ENCODE measurements at regions not wholly inside any gene's neighbourhood (a gene's known extent, or its start where the extent isn't known, plus 50 kb on each side); places are given as distances from the start of the nearest gene placed in this dataset.

DNA sequence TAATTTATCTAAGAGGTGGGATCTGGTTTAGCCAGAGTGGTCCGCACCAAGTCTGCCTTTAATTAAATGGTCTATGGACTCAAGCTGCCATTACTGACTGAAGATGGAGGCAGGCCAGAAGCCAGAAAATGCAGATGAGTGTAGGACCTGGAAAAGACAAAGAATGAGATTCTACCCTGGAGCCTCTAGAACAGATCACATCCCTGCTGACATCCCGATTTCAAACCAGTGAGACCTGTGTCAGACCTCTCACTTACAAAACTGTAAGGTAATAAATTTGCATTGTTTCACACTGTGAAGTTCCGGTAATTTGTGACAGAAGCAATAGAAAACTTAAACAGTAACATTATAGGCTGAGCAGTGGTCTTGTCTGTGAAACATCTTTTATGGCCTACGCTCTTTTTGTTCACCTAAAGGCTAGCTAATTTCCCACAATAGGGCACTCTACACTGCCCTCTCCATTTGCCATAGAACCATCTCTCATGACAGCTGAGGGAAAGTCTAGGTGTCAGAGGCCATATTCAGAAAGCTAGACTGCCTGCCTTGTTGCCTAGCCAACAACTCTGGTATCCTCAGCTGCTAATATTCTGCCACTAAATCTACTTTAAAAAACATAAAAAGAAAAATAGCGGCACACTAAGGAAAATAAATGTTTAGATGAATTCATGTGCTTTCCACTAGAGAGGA is 1396.2 kb upstream of the PIK3C3 start:
- Histone ChIP-seq H3K14ac (ENCODE audit: insufficient read length) (no peak overlapping the region), H3K23me2 (ENCODE audit: low read depth, low read length) (no peaks in the 10 kb centered on the region), H2AFZ (ENCODE audit: low read length) (no peak overlapping the region; the same call in 1 of the 2 replicates), H2BK120ac (replicated peaks; ENCODE audit: low read depth, low read length) (no peak overlapping the region), H4K8ac (ENCODE audit: extremely low read depth, insufficient read depth, low read length) (no peak overlapping the region), H3K36me3 (ENCODE audit: control insufficient read depth in 2 of 4, insufficient read depth in 4 of 4, low read length in 3 of 4) (no peaks in the 10 kb centered on the region), H3K79me2 (ENCODE audit: control insufficient read depth in 1 of 2, insufficient read depth in 2 of 2, low read length in 2 of 2) (no peaks in the 10 kb centered on the region), H3K4ac (replicated peaks; ENCODE audit: insufficient read length, low read depth, low read length) (no peak overlapping the region), H3K4me3 (ENCODE audit: extremely low read depth in 1 of 4, insufficient read depth in 2 of 4, low read depth in 3 of 4, low read length in 4 of 4) (no peak overlapping the region), H3K9me3 (ENCODE audit: insufficient read depth in 2 of 2, low read depth in 1 of 2, low read length in 1 of 2) (no peaks in the 10 kb centered on the region), H2BK20ac (ENCODE audit: low read length) (no peak overlapping the region), H2AK5ac (ENCODE audit: low read depth, low read length) (no peak overlapping the region), H3K79me1 (ENCODE audit: low read depth, low read length) (no peaks in the 10 kb centered on the region), H3K4me2 (ENCODE audit: insufficient read depth in 1 of 2, low read depth in 2 of 2, low read length in 2 of 2) (no peak overlapping the region), H3K27me3 (replicated peaks in 1 of 4; ENCODE audit: control insufficient read depth in 3 of 4, extremely low read depth in 1 of 4, insufficient read depth in 3 of 4, low read length in 3 of 4) (no peaks in the 10 kb centered on the region), H3K4me1 (replicated peaks in 1 of 4; ENCODE audit: control insufficient read depth in 3 of 4, insufficient read depth in 4 of 4, low read length in 3 of 4) (no peaks in the 10 kb centered on the region), H3K27ac (ENCODE audit: low read depth, low read length) (no peak overlapping the region), H2BK12ac (ENCODE audit: low read depth, low read length) (no peak overlapping the region), H4K91ac (replicated peaks; ENCODE audit: insufficient read length, low read length) (no peak overlapping the region), H4K5ac (ENCODE audit: insufficient read length, low read depth, low read length) (no peak overlapping the region), H2BK5ac (ENCODE audit: low read depth, low read length) (no peak overlapping the region), H2BK15ac (ENCODE audit: low read length) (no peak overlapping the region), H3K18ac (ENCODE audit: extremely low read depth, low read length) (no peak overlapping the region), H3K56ac (replicated peaks; ENCODE audit: insufficient read length, low read depth, low read length) (no peak overlapping the region), H3K9ac (replicated peaks in 1 of 4; ENCODE audit: extremely low read depth in 1 of 4, low read depth in 3 of 4, low read length in 3 of 4) (no peak overlapping the region), H3K23ac (ENCODE audit: insufficient read length) (no peak overlapping the region), H4K20me1 (replicated peaks in 1 of 2; ENCODE audit: control insufficient read depth in 1 of 2, insufficient read depth in 2 of 2, low read length in 2 of 2) (no peaks in the 10 kb centered on the region)
- WGBS, 2 experiments (ENCODE audit: extremely low coverage in 1 of 2, insufficient coverage in 1 of 2, insufficient read length in 1 of 2, insufficient replicate concordance in 2 of 2, low coverage in 1 of 2, low lambda C conversion rate in 2 of 2, missing lambda C conversion rate in 1 of 2): 89% methylated on average over 5 of the region's 5 CpGs; no CpG with 5 or more reads in 1 of the 2 experiments
- CTCF ChIA-PET (ENCODE audit: partially characterized antibody): interaction anchor here (0.7 kb wide), 1 partner anchor 376 kb away, joined by 3 read pairs; no protein-coding TSS in a partner anchor
- POLR2A ChIA-PET (ENCODE audit: partially characterized antibody): no interaction called here
- TF ChIP-seq KDM5A (IDR thresholded peaks at IDR 0.05; ENCODE audit: low read length) (no peak), RAD21 (IDR thresholded peaks at IDR 0.05 in 1 of 2, conservative IDR thresholded peaks at IDR 0.05 in 1 of 2; ENCODE audit: low read depth in 2 of 2, low read length in 2 of 2) (no peak), ASH2L (IDR thresholded peaks at IDR 0.05; ENCODE audit: low read length) (no peak), GTF2F1 (IDR thresholded peaks at IDR 0.05; ENCODE audit: borderline replicate concordance, low read depth, low read length) (no peak), EGR1 (IDR thresholded peaks at IDR 0.05; ENCODE audit: borderline replicate concordance, low read depth, low read length) (no peak), TAF7 (optimal IDR thresholded peaks at IDR 0.05; ENCODE audit: borderline replicate concordance, low read depth, low read length) (no peak)
- TF ChIP-seq, protein P1, sequence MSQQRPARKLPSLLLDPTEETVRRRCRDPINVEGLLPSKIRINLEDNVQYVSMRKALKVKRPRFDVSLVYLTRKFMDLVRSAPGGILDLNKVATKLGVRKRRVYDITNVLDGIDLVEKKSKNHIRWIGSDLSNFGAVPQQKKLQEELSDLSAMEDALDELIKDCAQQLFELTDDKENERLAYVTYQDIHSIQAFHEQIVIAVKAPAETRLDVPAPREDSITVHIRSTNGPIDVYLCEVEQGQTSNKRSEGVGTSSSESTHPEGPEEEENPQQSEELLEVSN (IDR thresholded peaks at IDR 0.05): no peak
- TF ChIP-seq, protein P2, sequence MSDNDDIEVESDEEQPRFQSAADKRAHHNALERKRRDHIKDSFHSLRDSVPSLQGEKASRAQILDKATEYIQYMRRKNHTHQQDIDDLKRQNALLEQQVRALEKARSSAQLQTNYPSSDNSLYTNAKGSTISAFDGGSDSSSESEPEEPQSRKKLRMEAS (IDR thresholded peaks at IDR 0.05): no peak
- FAIRE-seq: no peak
- no peak for DNase-seq (ENCODE audit: low read depth in 1 of 2, low spot score in 2 of 2)

Data from H1 (cell line).